Calu3 (cell line): ENCODE measurements at regions not wholly inside any gene's neighbourhood (a gene's known extent, or its start where the extent isn't known, plus 50 kb on each side); places are given as distances from the start of the nearest gene placed in this dataset.

Experiments
- BruUV-seq: library from RNA; stranded (reverse); fragments of 400-500 nt; replicated peaks from 2 replicates; lab custom pipeline; 2021; lab: Mats Ljungman, UMichigan
- CTCF ChIA-PET: fragments of 300-600 bp; sonication (Branson Sonifier 250); formaldehyde crosslinking; loops from one replicate; lab custom pipeline; 2022; ENCODE audit warnings: antibody characterized with exemption; lab: Charles Lee
- DNase-seq: peaks from one replicate; pipeline ENCODE4 v3.0.0; 2022
- H3K27ac Mint-ChIP-seq: one replicate; pipeline ENCODE4 v1.8.0; 2022; ENCODE audit warnings: mixed read lengths; ENCODE audit not compliant: unreplicated experiment
- H3K27me3 Mint-ChIP-seq: one replicate; pipeline ENCODE4 v1.8.0; 2022; ENCODE audit warnings: mixed read lengths; ENCODE audit not compliant: unreplicated experiment
- H3K36me3 Mint-ChIP-seq: one replicate; pipeline ENCODE4 v1.8.0; 2022; ENCODE audit warnings: mild to moderate bottlenecking, moderate library complexity, mixed read lengths; ENCODE audit not compliant: insufficient read depth, unreplicated experiment
- H3K4me1 Mint-ChIP-seq: one replicate; pipeline ENCODE4 v1.8.0; 2022; ENCODE audit warnings: mild to moderate bottlenecking, low read depth, mixed read lengths; ENCODE audit not compliant: unreplicated experiment
- H3K4me3 Mint-ChIP-seq: one replicate; pipeline ENCODE4 v1.8.0; 2022; ENCODE audit warnings: mild to moderate bottlenecking, low read depth, moderate library complexity, mixed read lengths; ENCODE audit not compliant: unreplicated experiment
- H3K9me3 Mint-ChIP-seq: one replicate; pipeline ENCODE4 v1.8.0; 2022; ENCODE audit warnings: low read depth, mixed read lengths; ENCODE audit not compliant: unreplicated experiment
- CTCF ChIP-seq: fragments of 200-600 bp; IDR thresholded peaks from one replicate; pipeline ENCODE4 v1.8.0; 2022; ENCODE audit warnings: antibody characterized with exemption; ENCODE audit not compliant: unreplicated experiment
- intact Hi-C: fragments of 100-400 bp; cut with micrococcal nuclease; formaldehyde crosslinking; loops from one replicate; pipeline ENCODE4 v1.10.0; 2022; ENCODE audit not compliant: unreplicated experiment

DNA sequence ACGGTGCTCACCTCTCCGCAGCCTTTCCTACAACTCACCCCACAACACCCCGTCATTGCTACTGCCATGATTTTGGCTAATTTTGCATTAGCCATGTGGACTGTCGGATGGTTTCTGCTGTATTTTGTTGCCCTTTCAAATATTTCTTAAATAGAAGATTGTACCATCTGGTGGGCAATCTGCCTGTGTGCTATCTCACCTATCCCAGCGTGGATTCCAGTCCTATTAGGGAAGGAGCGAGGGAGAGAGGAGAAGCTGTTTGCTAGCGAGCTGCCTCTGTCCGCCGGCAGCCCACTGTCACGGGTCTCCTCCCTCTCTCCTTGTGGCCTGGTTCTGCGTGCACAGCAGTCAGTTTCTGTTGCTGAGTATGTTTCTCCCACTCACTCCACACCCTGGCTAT lies 336.2 kb downstream of the TXNL1 start:
- peaks cover 10% of the 10 kb centered on the region for H3K4me1 Mint-ChIP-seq
- CTCF ChIA-PET: no interaction called here
- peaks cover 23% of the 10 kb centered on the region for H3K27me3 Mint-ChIP-seq
- H3K36me3 Mint-ChIP-seq: no peaks in the 10 kb centered on the region
- no TSS peak for BruUV-seq
- H3K27ac Mint-ChIP-seq: no peak overlapping the region
- no peaks in the 10 kb centered on the region for H3K9me3 Mint-ChIP-seq
- H3K4me3 Mint-ChIP-seq: no peak overlapping the region
- no peak for DNase-seq
- no peak for TF ChIP-seq CTCF
- intact Hi-C loops: no loop called here

- Mint-ChIP-seq H3K9me3 (no peaks in the 10 kb centered on the region), H3K27ac (no peak overlapping the region), H3K36me3 (no peaks in the 10 kb centered on the region), H3K27me3 (peaks cover 10% of the 10 kb centered on the region), H3K4me3 (no peak overlapping the region), H3K4me1 (peaks cover 10% of the 10 kb centered on the region)
- CTCF ChIA-PET: no interaction called here
- BruUV-seq: no TSS peak
- no peak for TF ChIP-seq CTCF
- DNase-seq: no peak
- intact Hi-C loops: no loop called here
These were observed 338.7 kb downstream of the TXNL1 start for GRCh38 chr18:56299740-56300139.

GRCh38 chr18:56298935-56299334 lies 339.5 kb downstream of the TXNL1 start:
- Mint-ChIP-seq H3K27me3 (peaks cover 1% of the 10 kb centered on the region), H3K4me3 (no peak overlapping the region), H3K9me3 (no peaks in the 10 kb centered on the region), H3K27ac (no peak overlapping the region), H3K4me1 (peaks cover 10% of the 10 kb centered on the region), H3K36me3 (no peaks in the 10 kb centered on the region)
- BruUV-seq: no TSS peak
- TF ChIP-seq CTCF: no peak
- CTCF ChIA-PET: no interaction called here
- intact Hi-C loops: no loop called here
- DNase-seq: peak; percentile 60

- Mint-ChIP-seq H3K9me3 (no peaks in the 10 kb centered on the region), H3K27me3 (peaks cover 15% of the 10 kb centered on the region), H3K36me3 (no peaks in the 10 kb centered on the region), H3K4me1 (peaks cover 10% of the 10 kb centered on the region), H3K27ac (no peak overlapping the region), H3K4me3 (no peak overlapping the region)
- intact Hi-C loops: no loop called here
- CTCF ChIA-PET: no interaction called here
- TF ChIP-seq CTCF: no peak
- no TSS peak for BruUV-seq
- DNase-seq: no peak
These were observed 342.0 kb downstream of the TXNL1 start for GRCh38 chr18:56296381-56296780.
